Heart left ventricle (tissue), 16 donors: ENCODE measurements at regions not wholly inside any gene's neighbourhood (a gene's known extent, or its start where the extent isn't known, plus 50 kb on each side); places are given as distances from the start of the nearest gene placed in this dataset.
A peak's percentile ranks its signal among the peaks of the same experiment; 100 is the strongest.

Experiments used
- ATAC-seq, 4 donors: fragments of 200-7000 bp; cut with Tn5 transposase; one replicate each; pipeline ENCODE4 v1.9.1; 2020 to 2022; ENCODE audit warnings: moderate library complexity in 4 of 4, mild to moderate bottlenecking in 3 of 4, moderate number of reproducible peaks in 1 of 4
- DNase-seq, 5 donors: peaks; one replicate each; pipeline ENCODE4 v3.0.0-alpha.2; 2020
- H3K27ac ChIP-seq, 12 donors: fragments of 200-600 bp; sonication (generic) in 4 of 12; one replicate each; pipeline versions ENCODE4 v1.5.0 to v1.8.0; 2016 to 2022; ENCODE audit warnings: mild to moderate bottlenecking in 2 of 12
- H3K27me3 ChIP-seq, 9 donors: fragments of 200-600 bp; sonication (generic) in 2 of 9; one replicate each; pipeline versions ENCODE4 v1.5.1 to v1.8.0; 2016 to 2022; ENCODE audit warnings: mild to moderate bottlenecking in 3 of 9
- H3K36me3 ChIP-seq, 9 donors: fragments of 200-600 bp; sonication (generic) in 2 of 9; one replicate each; pipeline versions ENCODE4 v1.5.0 to v1.8.0; 2018 to 2022; ENCODE audit warnings: mild to moderate bottlenecking in 2 of 9
- H3K4me1 ChIP-seq, 12 donors: fragments of 200-600 bp; sonication (generic) in 4 of 12; one replicate each; pipeline versions ENCODE4 v1.5.0 to v1.8.0; 2016 to 2022; ENCODE audit warnings: mild to moderate bottlenecking in 3 of 12
- H3K4me3 ChIP-seq, 12 donors: fragments of 200-600 bp; sonication (generic) in 4 of 12; one replicate each; pipeline versions ENCODE4 v1.5.0 to v1.8.0; 2017 to 2022; ENCODE audit warnings: mild to moderate bottlenecking in 9 of 12, moderate library complexity in 4 of 12
- H3K9me3 ChIP-seq, 12 donors: fragments of 200-600 bp; sonication (generic) in 4 of 12; one replicate each; pipeline versions ENCODE4 v1.5.0 to v1.8.0; 2016 to 2022; ENCODE audit warnings: mild to moderate bottlenecking in 1 of 12
- CTCF ChIP-seq, 12 donors: fragments of 200-600 bp; sonication (generic) in 4 of 12; IDR thresholded peaks; one replicate each; pipeline versions ENCODE4 v1.5.0 to v1.8.0; 2018 to 2022; ENCODE audit warnings: antibody characterized with exemption in 12 of 12, mild to moderate bottlenecking in 5 of 12
- POLR2A ChIP-seq, 2 donors: fragments of 450-650 bp; IDR thresholded peaks; one replicate each; pipeline ENCODE4 v1.6.1; 2017; ENCODE audit warnings: antibody characterized with exemption in 2 of 2, mild to moderate bottlenecking in 2 of 2, moderate library complexity in 2 of 2
- WGBS, 4 donors: extraction: QIAGEN DNeasy Blood & Tissue Kit in 2 of 4; methylation state at CpG; one replicate each; pipeline versions ENCODE4 v1.1.5 to v1.1.7; 2013 to 2018; 5-methylcytosine and 5-hydroxymethylcytosine counted together
- intact Hi-C, 10 donors: fragments of 100-400 bp; cut with DNase I; formaldehyde crosslinking; loops; one replicate each; pipeline versions ENCODE4 v1.11.1 to v1.14.2; 2022
- donor health status: ischemic (EF 13 %, LVEDD 7.1; RV severe dilation, severe dysfunction).
- donor health status: healthy with polysubstance abuse.
- donor health status: DM: no; HTN: yes; CAD: no.
- donor health status: DM: no; HTN: no; CAD: no.
- donor health status: ischemic (EF 25% LVEDD 6.9; RV normal size, moderate dysfunction).
- donor health status: ischemic (EF 25% LVEDD 5.7; RV mildly dilated, moderate dysfunction).
- donor health status: healthy.
- donor health status: DM: yes; HTN: yes; CAD: no.
- donor health status: ischemic (EF 35%, LVEDD 5.7; RV mildly dilated, moderate dysfunction).
- donor health status: nonischemic (EF 11% LVEDD 7.7; RV severe dilation, severe dysfunction).
- donor health status: DM: yes; HTN: yes; CAD: no.
- donor health status: PGD.
- donor health status: ischemic (EF 29% LVEDD 5.4; RV normal size, mild dysfunction).
- donor health status: nonischemic (EF 23%, LVEDD 6.1; RV moderate dilation, normal function).

GRCh38 chr15:39161096-39161495 lies 419.8 kb upstream of the THBS1 start:
- TF ChIP-seq POLR2A (IDR thresholded peaks at IDR 0.05) (no peak), CTCF (IDR thresholded peaks at IDR 0.05) (no peak)
- peaks cover 0 to 25% (median 0%) of the 10 kb centered on the region in 12 donors for H3K4me1 ChIP-seq
- intact Hi-C loops = loop anchor here in 1 of 10 donors (10.0 kb wide), 2 partner anchors 514 to 594 kb away; no protein-coding TSS in a partner anchor
- ATAC-seq (no peak), DNase-seq (no peak)
- no peak overlapping the region for H3K4me3 ChIP-seq
- H3K27me3 ChIP-seq = no peaks in the 10 kb centered on the region
- 94 to 95% (median 94%) methylated on average over 1 of the region's 1 CpG for WGBS, 4 donors
- H3K27ac ChIP-seq = no peak overlapping the region
- H3K36me3 ChIP-seq = no peaks in the 10 kb centered on the region
- peaks cover 0 to 17% (median 0%) of the 10 kb centered on the region in 12 donors for H3K9me3 ChIP-seq

GRCh38 chr15:39165020-39165706 lies 415.7 kb upstream of the THBS1 start:
- H3K27me3 ChIP-seq = no peaks in the 10 kb centered on the region
- H3K4me1 ChIP-seq = peaks cover 0 to 14% (median 2%) of the 10 kb centered on the region in 12 donors
- H3K36me3 ChIP-seq = no peaks in the 10 kb centered on the region
- TF ChIP-seq POLR2A (IDR thresholded peaks at IDR 0.05) (no peak), CTCF (IDR thresholded peaks at IDR 0.05) (no peak)
- intact Hi-C loops = loop anchor here in 1 of 10 donors (10.0 kb wide), 2 partner anchors 510 to 590 kb away; no protein-coding TSS in a partner anchor
- no peak overlapping the region for H3K4me3 ChIP-seq
- DNase-seq (no peak), ATAC-seq (peak in 2 of 4 donors; percentile 34 to 40)
- WGBS, 4 donors = 44 to 59% (median 46%) methylated on average over 2 of the region's 2 CpGs
- H3K9me3 ChIP-seq = peaks cover 0 to 17% (median 0%) of the 10 kb centered on the region in 12 donors
- peak overlapping the region in 7 of 12 donors; percentile 23 to 55 (median 32) for H3K27ac ChIP-seq

GRCh38 chr15:39167164-39168058 lies 413.5 kb upstream of the THBS1 start:
- 62 to 75% (median 67%) methylated on average over 4 of the region's 4 CpGs for WGBS, 4 donors

More at GRCh38 chr15:39167164-39168058, 413.5 kb upstream of the THBS1 start:
- Histone ChIP-seq H3K27me3 (no peaks in the 10 kb centered on the region), H3K27ac (peak overlapping the region in 7 of 12 donors; percentile 9 to 77 (median 47)), H3K4me3 (no peak overlapping the region), H3K4me1 (peaks cover 0 to 21% (median 7%) of the 10 kb centered on the region in 12 donors), H3K9me3 (peaks cover 0 to 4% (median 0%) of the 10 kb centered on the region in 12 donors), H3K36me3 (no peaks in the 10 kb centered on the region)
- DNase-seq (no peak), ATAC-seq (peak in 2 of 4 donors; percentile 17 to 44)
- intact Hi-C loops = loop anchor here in 1 of 10 donors (10.0 kb wide), 2 partner anchors 507 to 587 kb away; no protein-coding TSS in a partner anchor
- TF ChIP-seq POLR2A (IDR thresholded peaks at IDR 0.05) (no peak), CTCF (IDR thresholded peaks at IDR 0.05) (no peak)
